H7 (cell line): ENCODE measurements at regions not wholly inside any gene's neighbourhood (a gene's known extent, or its start where the extent isn't known, plus 50 kb on each side); places are given as distances from the start of the nearest gene placed in this dataset.

Experiments
- DNase-seq: peaks from one replicate; pipeline ENCODE4 v3.0.0; 2012
- H3K27me3 ChIP-seq: 2 replicates; pipeline ENCODE4 v1.6.0; 2011; ENCODE audit warnings: mild to moderate bottlenecking, low read length; ENCODE audit not compliant: control insufficient read depth, insufficient read depth
- H3K36me3 ChIP-seq: replicated peaks from 2 replicates; pipeline ENCODE4 v1.5.1; 2011; ENCODE audit warnings: low read length; ENCODE audit not compliant: control insufficient read depth, insufficient read depth
- H3K4me3 ChIP-seq: 2 replicates; pipeline ENCODE4 v1.5.1; 2011; ENCODE audit warnings: low read depth, mild to moderate bottlenecking, control low read depth, low read length, moderate library complexity; ENCODE audit not compliant: insufficient read depth

DNA sequence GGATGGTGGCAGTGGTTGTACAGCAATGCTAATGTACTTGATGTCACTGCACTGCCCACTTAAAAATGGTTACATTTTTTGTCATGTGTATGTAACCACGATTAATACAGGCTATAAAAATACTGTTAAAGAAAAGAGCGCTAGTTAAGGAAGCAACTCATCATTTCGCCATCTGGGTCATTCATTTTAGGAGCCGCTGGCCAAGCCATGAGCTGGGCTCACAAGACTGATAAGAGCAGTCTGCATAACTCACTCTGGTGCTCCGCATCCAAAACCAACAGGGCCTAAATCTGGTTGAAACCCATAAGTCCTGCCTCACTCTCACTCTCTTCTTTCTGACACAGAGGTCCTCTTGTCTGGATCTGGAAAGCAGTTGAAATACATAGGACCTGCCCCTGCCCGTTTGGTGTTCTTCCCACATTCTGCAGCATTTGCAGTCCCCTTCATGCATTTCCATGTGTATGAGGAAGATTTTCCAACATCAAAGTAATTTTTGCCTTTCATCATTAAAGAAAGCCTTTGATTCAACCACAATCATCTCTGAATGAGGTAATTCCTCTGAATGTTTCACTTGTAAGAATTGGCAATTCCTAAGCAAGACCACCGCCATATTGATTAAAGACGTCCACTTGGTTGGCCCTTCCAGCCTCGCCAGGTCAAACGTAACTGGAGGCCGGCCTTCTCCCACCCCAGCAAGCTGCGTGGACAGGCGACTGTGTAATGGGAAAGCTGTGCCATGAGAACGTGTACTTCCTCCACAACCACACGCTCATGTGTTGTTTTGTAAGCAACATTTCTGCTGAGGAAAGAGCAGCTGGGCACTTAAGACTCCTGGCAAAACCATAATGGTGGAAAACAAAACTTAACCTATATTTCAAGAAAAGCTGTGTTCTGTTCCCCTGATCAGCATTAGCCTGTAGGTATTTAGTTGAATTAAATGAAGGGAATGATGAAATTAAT is 112.2 kb downstream of the VAPA start:
- no peak for DNase-seq
- no peaks in the 10 kb centered on the region for H3K27me3 ChIP-seq
- H3K36me3 ChIP-seq: no peaks in the 10 kb centered on the region; the same call in 1 of the 2 replicates
- no peak overlapping the region for H3K4me3 ChIP-seq

DNA sequence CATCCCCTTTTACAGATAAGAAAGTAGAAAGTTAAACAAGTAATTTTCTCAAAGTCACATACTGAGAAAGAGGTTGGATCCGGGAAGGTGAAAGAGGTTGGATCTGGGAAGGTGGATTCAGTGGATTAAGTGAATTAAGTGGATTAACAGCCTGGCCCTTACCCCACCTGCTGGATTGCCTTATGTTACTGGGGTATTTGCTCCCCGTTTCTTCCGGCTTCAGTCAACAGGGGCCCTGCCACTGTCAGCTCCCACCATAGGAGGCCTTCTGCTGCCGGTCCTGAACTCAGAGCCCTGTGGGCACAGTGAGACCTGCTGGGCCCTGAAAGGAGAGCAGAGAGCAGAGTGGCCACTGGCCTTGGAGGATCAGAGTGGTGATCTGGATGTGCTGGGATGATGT is 113.2 kb downstream of the VAPA start:
- H3K27me3 ChIP-seq: no peaks in the 10 kb centered on the region
- no peak for DNase-seq
- H3K4me3 ChIP-seq: no peak overlapping the region
- no peaks in the 10 kb centered on the region; the same call in 1 of the 2 replicates for H3K36me3 ChIP-seq

DNA sequence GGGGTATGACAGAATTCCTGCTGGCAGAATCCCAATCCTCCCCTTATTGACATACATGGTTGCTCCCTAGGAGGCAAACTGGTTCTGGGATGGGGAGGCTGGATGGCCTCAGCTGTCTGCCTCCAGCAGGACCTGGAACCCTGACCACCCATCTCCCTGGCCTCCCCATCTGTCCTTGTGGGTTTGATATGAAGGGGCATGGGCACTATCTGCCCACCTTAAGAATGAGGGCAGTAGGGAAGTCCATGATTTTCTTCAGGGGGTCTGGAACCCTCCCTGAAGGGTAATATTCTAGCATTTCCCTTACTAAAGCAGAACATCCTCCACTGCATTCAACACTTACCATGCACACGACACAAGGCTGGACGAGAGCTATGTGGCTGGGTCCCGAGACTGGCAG is 113.6 kb downstream of the VAPA start:
- Histone ChIP-seq H3K27me3 (no peaks in the 10 kb centered on the region), H3K4me3 (no peak overlapping the region), H3K36me3 (no peaks in the 10 kb centered on the region)
- DNase-seq: no peak

DNA sequence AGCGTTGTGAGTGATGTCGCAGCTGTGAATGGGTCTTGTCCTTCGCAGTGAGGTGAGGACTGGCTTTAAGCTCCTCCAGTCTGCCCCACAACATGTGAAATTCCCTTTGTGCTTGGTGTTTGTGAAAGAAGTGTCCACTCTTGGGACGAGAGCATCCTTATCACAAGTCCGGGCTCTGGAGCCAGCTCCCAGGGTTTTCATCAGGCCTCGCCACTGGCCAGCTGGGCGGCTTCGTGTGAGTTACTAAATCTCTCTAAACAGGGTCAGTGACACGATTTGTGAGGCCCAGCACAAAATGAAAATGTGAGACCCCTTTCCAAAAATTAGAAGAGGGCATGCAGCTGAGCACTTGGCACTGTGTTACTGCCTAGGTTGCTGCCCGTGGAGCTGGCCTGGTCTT is 115.9 kb downstream of the VAPA start:
- DNase-seq: no peak
- Histone ChIP-seq H3K27me3 (no peaks in the 10 kb centered on the region), H3K36me3 (no peaks in the 10 kb centered on the region), H3K4me3 (no peak overlapping the region)

DNA sequence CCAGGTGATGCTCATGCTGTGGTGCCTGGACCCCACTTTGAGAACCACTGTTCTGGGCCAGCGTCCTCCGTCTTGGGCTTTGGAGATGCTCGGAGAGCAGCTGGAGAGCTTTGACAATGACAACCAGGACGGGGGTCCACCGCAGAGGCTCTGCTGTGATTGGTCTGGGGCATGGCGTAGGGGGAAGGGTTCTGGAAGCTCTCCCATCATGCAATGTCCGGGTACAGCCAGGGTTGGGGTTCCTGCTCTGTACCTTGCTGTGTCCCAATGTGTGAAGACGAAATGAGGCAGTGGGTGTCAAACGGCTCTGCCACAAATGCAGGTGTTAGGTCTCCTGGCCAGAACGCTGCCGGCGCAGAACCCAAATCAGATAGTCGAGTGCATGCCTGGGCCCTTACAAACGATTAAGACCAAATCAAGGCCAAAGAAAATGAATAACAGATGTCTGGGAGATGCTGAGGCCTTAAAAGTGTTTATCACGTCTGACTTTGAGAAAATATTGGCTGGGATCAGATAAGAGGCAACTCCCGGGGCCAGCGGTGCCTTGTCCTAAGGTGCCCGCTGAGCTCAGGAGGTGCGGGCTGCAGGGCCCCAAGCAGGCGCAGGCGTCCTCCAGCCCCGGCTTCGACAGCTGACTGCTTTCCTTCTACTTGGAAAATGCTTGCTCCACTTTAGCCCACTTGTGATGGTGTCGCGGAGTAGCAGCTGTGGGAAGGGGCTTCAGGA is 117.2 kb downstream of the VAPA start:
- no peaks in the 10 kb centered on the region for H3K27me3 ChIP-seq
- no peak overlapping the region for H3K4me3 ChIP-seq
- no peaks in the 10 kb centered on the region for H3K36me3 ChIP-seq
- DNase-seq: no peak

DNA sequence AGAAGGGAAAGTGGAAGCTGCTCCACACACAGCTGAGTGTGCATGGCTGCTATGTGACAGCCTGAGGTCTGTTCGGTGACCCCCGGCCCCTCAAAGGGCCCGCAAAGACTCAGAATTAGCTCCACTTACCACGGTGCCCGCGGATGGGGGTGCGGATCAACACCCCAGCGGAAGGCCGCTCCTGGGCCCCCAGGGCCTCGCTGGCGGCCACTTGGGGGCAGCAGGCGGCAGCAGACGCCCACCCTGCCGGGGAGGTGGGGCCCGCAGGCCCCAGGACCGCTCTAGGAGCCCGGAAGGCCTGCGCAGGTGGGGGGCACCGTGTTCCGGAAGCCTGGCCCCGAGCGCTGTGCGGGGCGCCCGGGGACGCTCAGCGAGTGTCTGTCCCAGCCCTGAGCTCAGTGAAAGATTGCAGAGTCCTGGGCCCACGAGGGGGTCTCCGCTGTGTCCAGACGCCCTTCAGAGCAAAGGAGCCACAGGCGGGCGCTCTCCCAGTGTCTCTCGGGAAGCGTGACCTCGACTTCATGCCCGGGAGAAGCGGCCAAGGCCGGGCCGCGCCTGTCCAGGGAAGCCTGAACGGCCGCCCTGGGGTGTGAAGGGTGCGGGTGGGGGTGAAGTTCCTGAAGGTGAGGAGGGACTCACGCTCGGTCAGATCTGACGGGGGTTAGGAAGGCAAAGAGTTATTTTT is 118.7 kb downstream of the VAPA start:
- Histone ChIP-seq H3K27me3 (no peaks in the 10 kb centered on the region), H3K36me3 (no peaks in the 10 kb centered on the region), H3K4me3 (peak overlapping the region; percentile 32; the same call in 1 of the 2 replicates)
- peak; percentile 96 for DNase-seq

DNA sequence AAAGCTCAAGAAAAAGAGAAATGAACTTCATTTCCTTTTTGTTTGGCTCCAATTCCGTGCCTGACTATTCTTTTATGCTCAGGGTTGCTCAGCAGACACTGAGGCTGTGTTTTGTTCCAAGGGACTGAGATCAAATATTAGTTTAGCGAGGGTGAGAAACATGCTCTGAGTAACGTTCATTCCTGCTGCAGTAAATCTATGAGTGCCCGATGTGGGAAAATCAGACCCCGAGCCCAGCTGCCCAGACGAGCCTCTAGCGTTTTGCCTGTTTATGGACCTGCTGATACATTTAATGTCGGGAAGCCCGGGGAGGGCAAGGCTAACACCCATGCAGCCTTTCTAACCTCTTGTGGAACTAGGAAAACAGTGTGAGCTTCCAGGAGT is 119.2 kb downstream of the VAPA start:
- H3K4me3 ChIP-seq: no peak overlapping the region
- H3K36me3 ChIP-seq: no peaks in the 10 kb centered on the region
- no peak for DNase-seq
- H3K27me3 ChIP-seq: no peaks in the 10 kb centered on the region

DNA sequence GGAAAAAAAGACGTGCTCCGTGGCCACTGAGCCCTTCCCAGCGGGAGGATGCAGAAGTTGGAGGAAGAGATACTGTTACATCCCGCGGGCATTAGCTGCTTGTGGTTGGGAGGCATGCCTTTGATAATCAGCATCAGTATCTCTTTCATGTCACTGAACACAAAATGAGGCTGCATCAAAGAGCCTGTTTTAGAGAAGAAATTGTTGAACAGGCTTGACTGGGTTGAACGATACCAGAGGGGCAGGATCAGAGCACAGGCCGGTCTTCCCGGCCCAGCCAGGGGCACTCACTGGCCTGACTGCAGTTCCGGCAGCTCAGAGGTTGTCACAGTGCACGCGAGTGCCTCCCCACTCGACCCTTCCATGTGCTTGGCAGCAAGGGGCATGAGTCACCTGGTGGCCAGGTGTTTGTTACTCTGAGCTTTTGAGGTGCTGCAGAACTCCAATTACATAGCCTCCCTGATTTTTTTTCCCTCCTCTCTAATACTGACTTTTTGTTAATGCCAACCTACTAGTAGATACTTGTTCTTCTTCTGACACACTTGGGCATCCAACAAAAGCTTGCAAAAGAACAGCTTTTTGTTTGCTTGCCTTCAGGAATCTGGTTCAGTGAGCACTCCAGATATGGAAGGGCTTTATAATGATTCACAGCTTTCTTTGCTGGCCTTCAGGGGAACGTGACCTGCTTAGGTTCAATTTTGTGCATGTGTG is 121.6 kb downstream of the VAPA start:
- no peaks in the 10 kb centered on the region for H3K36me3 ChIP-seq
- H3K4me3 ChIP-seq: no peak overlapping the region
- H3K27me3 ChIP-seq: no peaks in the 10 kb centered on the region
- DNase-seq: peak; percentile 35

DNA sequence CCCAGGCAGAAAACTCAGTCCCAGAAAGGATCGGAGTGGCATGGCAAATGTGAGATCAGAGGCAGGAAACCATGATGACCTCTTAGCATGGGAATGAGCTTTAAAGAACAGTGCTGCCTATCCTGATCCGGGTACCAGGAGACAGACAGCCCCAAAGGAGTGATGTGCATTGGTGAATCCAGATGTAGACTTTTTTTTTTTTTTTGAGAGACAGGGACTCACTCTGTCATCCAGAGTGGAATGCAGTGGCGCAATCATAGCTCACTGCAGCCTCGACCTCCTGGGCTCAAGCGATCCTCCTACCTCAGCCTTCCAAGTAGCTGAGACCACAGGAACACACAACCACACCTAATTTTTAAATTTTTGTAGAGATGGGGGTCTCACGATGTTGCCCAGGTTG is 122.7 kb downstream of the VAPA start:
- Histone ChIP-seq H3K36me3 (no peaks in the 10 kb centered on the region), H3K27me3 (no peaks in the 10 kb centered on the region), H3K4me3 (no peak overlapping the region)
- DNase-seq: no peak

DNA sequence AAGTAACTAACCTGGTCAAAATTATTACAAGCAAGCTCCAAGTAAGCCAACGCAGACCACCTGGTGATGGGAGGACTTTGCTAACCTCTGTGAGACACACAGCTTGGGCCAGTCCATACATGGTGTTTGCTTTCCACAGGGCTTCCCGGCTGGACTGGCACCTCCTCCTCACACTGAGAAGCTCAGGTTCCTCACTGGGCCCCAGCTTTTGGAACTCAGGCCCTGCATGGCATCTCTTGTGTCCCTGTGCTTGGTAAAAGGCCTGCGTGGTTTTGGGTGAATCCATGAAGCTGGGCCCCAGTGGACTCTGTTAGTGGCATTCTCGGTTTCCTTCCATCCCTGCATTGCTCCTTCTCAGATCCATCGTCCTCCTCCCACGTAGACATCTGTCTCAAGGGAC is 123.4 kb downstream of the VAPA start:
- no peak overlapping the region for H3K4me3 ChIP-seq
- DNase-seq: no peak
- no peaks in the 10 kb centered on the region for H3K36me3 ChIP-seq
- H3K27me3 ChIP-seq: no peaks in the 10 kb centered on the region

DNA sequence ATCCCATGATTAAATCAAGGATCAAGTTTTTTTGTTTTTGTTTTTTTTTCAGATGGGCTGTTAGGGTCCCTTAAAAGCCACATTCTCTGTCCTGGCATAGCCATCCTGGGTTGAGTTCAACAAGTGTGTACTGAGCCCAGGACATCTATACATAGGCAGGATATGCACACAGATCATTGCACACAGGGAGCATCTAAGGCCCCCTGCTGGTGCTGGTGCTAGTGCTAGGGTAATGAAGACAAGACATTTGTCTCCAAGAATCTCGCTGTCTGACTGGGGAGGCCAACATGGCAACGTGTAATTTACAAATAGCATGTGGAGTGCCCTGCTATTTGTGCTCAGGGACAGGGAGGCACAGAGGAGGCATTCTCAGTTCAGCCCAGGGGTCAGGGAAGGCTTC is 124.5 kb downstream of the VAPA start:
- DNase-seq: no peak
- Histone ChIP-seq H3K27me3 (no peaks in the 10 kb centered on the region), H3K4me3 (no peak overlapping the region), H3K36me3 (no peaks in the 10 kb centered on the region)

DNA sequence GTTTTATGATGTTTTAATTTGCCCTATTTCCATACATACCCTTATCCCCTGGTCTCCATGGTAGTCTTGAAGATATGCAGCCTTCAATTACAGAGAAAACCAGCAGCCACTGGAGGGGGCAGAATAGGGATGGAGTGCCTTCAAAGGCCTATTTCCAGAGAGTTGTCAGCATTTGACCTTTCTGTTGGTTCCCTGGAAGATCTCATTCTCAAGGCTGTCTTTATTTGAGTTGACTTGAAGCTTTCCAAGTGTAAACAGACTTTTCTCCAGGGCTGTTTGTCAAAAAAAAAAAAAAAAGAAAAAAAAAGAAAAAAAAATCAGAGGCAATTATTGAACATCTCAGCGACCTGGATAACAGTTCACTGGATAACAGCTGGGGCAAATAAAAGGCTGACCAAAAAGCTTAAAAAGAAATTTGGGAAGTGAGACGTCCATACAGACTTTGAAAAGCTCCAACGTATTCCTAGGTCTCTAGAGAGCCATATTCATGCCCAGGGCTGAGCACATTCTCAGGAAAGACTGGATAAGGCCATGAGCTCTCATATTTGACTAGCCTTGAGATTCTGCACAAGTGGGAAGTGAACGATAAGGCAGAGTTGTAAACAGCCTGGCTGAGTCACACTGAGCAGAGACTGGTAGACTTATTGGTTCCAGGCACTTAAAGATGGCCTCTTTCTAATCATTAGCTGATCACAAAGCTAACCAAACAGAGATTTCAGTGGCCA is 126.6 kb downstream of the VAPA start:
- Histone ChIP-seq H3K27me3 (no peaks in the 10 kb centered on the region), H3K36me3 (no peaks in the 10 kb centered on the region), H3K4me3 (no peak overlapping the region)
- DNase-seq: no peak

DNA sequence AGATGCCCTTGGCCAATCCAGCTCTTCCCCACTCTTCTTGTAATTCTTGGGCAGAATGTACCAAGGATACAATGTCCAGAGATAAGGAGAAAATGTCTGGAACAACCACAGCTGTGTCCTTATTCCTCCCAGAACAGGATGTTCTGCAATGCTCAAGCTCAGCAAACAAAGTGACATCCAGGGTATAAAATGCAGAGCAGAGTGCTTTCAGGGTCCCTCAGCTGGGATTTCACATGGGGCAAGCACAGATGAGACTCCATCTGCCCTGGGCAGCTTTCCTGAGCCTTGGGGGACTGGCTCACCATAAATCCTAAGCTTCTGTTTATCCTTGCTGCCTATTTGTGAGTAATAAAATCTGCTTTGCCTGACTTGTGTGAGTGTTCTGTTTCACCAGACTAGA is 127.4 kb downstream of the VAPA start:
- H3K27me3 ChIP-seq: no peaks in the 10 kb centered on the region
- no peak for DNase-seq
- H3K36me3 ChIP-seq: no peaks in the 10 kb centered on the region
- no peak overlapping the region for H3K4me3 ChIP-seq

DNA sequence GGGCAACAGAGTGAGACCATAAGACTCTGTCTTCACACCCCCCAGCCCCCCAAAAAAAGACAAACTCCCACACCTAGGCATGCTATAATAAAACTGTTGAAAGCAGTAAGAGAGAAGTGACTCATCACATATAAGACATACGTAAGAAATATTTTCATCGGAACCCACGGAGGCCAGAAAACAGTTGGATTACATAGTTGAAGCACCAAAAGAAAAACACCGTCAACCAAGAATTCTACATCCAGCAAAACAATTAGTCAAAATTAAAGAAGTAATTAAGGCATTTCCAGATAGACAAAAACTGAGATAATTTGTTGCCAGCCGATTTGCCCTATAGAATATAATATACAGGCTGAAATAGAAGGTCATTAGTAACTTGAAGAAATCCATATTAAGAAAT is 128.7 kb downstream of the VAPA start:
- Histone ChIP-seq H3K4me3 (no peak overlapping the region), H3K36me3 (no peaks in the 10 kb centered on the region), H3K27me3 (no peaks in the 10 kb centered on the region)
- no peak for DNase-seq
